HepG2 (cell line): ENCODE measurements at regions not wholly inside any gene's neighbourhood (a gene's known extent, or its start where the extent isn't known, plus 50 kb on each side); places are given as distances from the start of the nearest gene placed in this dataset.

Source experiments
- CTCF ChIP-seq: sonication (generic); formaldehyde crosslinking; IDR thresholded peaks from 2 replicates; pipeline ENCODE4 v1.5.0; 2020; ENCODE audit warnings: mild to moderate bottlenecking, missing genetic modification reagents, moderate library complexity
- HNRNPH1 ChIP-seq: fragments of 200-400 bp; formaldehyde crosslinking; optimal IDR thresholded peaks from 2 replicates; pipeline ENCODE3; 2017; ENCODE audit warnings: mild to moderate bottlenecking, low read depth, low read length
- ISL2 ChIP-seq: sonication (generic); formaldehyde crosslinking; IDR thresholded peaks from 2 replicates; pipeline ENCODE4 v1.5.0; 2020; ENCODE audit warnings: missing genetic modification reagents
- MTA1 ChIP-seq: sonication (generic); formaldehyde crosslinking; IDR thresholded peaks from 2 replicates; pipeline ENCODE4 v1.4.0; 2020; ENCODE audit warnings: missing genetic modification reagents, mild to moderate bottlenecking, borderline replicate concordance
- POLR2A ChIP-seq, 2 experiments: IDR thresholded peaks; 2 replicates each; pipeline ENCODE4 v1.6.1; 2011; ENCODE audit warnings: low read depth in 2 of 2, low read length in 2 of 2, mild to moderate bottlenecking in 1 of 2, moderate library complexity in 1 of 2; ENCODE audit not compliant: insufficient read depth in 1 of 2
- SIX4 ChIP-seq: sonication (generic); formaldehyde crosslinking; IDR thresholded peaks from 2 replicates; pipeline ENCODE4 v1.4.0; 2020; ENCODE audit warnings: missing genetic modification reagents
- TCF7L2 ChIP-seq: IDR thresholded peaks from 2 replicates; pipeline ENCODE4 v1.6.1; 2011; ENCODE audit warnings: mild to moderate bottlenecking, low read depth, low read length, moderate library complexity
- ZNF24 ChIP-seq: fragments of 450-650 bp; IDR thresholded peaks from 2 replicates; pipeline ENCODE4 v1.6.1; 2017; ENCODE audit warnings: antibody characterized with exemption, mild to moderate bottlenecking
- ZNF274 ChIP-seq: sonication (generic); formaldehyde crosslinking; IDR thresholded peaks from 2 replicates; pipeline ENCODE4 v1.5.1; 2020; ENCODE audit warnings: mild to moderate bottlenecking, missing genetic modification reagents
- ZNF558 ChIP-seq: sonication (generic); formaldehyde crosslinking; IDR thresholded peaks from 2 replicates; pipeline ENCODE4 v1.9.0; 2022; ENCODE audit warnings: mild to moderate bottlenecking, missing genetic modification reagents, borderline replicate concordance
- TF ChIP-seq, protein P1 (sequence below): sonication (generic); formaldehyde crosslinking; IDR thresholded peaks from 2 replicates; pipeline ENCODE4 v1.4.0; 2020; ENCODE audit warnings: mild to moderate bottlenecking, low read depth, missing genetic modification reagents
- TF ChIP-seq, protein P2 (sequence below): sonication (generic); formaldehyde crosslinking; IDR thresholded peaks from 2 replicates; pipeline ENCODE4 v1.4.0; 2020; ENCODE audit warnings: missing genetic modification reagents
- TF ChIP-seq, protein P3 (sequence below): sonication (generic); formaldehyde crosslinking; IDR thresholded peaks from one replicate; pipeline ENCODE4 v1.5.1; 2020; ENCODE audit warnings: mild to moderate bottlenecking, missing genetic modification reagents; ENCODE audit errors: not compliant biosample characterization

- TF ChIP-seq, protein P1, sequence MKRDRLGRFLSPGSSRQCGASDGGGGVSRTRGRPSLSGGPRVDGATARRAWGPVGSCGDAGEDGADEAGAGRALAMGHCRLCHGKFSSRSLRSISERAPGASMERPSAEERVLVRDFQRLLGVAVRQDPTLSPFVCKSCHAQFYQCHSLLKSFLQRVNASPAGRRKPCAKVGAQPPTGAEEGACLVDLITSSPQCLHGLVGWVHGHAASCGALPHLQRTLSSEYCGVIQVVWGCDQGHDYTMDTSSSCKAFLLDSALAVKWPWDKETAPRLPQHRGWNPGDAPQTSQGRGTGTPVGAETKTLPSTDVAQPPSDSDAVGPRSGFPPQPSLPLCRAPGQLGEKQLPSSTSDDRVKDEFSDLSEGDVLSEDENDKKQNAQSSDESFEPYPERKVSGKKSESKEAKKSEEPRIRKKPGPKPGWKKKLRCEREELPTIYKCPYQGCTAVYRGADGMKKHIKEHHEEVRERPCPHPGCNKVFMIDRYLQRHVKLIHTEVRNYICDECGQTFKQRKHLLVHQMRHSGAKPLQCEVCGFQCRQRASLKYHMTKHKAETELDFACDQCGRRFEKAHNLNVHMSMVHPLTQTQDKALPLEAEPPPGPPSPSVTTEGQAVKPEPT (CRISPR knock-in tag): no peak
- TF ChIP-seq SIX4 (CRISPR knock-in tag) (no peak), TCF7L2 (no peak), ZNF558 (CRISPR knock-in tag) (no peak), ZNF274 (CRISPR knock-in tag) (no peak), POLR2A (IDR thresholded peaks at IDR 0.05; ENCODE audit: insufficient read depth in 1 of 2, low read depth in 2 of 2, low read length in 2 of 2) (no peak), HNRNPH1 (no peak), CTCF (CRISPR knock-in tag) (no peak), ISL2 (CRISPR knock-in tag) (no peak), MTA1 (CRISPR knock-in tag) (no peak), ZNF24 (no peak)
- TF ChIP-seq, protein P2, sequence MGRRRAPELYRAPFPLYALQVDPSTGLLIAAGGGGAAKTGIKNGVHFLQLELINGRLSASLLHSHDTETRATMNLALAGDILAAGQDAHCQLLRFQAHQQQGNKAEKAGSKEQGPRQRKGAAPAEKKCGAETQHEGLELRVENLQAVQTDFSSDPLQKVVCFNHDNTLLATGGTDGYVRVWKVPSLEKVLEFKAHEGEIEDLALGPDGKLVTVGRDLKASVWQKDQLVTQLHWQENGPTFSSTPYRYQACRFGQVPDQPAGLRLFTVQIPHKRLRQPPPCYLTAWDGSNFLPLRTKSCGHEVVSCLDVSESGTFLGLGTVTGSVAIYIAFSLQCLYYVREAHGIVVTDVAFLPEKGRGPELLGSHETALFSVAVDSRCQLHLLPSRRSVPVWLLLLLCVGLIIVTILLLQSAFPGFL: no peak
- TF ChIP-seq, protein P3, sequence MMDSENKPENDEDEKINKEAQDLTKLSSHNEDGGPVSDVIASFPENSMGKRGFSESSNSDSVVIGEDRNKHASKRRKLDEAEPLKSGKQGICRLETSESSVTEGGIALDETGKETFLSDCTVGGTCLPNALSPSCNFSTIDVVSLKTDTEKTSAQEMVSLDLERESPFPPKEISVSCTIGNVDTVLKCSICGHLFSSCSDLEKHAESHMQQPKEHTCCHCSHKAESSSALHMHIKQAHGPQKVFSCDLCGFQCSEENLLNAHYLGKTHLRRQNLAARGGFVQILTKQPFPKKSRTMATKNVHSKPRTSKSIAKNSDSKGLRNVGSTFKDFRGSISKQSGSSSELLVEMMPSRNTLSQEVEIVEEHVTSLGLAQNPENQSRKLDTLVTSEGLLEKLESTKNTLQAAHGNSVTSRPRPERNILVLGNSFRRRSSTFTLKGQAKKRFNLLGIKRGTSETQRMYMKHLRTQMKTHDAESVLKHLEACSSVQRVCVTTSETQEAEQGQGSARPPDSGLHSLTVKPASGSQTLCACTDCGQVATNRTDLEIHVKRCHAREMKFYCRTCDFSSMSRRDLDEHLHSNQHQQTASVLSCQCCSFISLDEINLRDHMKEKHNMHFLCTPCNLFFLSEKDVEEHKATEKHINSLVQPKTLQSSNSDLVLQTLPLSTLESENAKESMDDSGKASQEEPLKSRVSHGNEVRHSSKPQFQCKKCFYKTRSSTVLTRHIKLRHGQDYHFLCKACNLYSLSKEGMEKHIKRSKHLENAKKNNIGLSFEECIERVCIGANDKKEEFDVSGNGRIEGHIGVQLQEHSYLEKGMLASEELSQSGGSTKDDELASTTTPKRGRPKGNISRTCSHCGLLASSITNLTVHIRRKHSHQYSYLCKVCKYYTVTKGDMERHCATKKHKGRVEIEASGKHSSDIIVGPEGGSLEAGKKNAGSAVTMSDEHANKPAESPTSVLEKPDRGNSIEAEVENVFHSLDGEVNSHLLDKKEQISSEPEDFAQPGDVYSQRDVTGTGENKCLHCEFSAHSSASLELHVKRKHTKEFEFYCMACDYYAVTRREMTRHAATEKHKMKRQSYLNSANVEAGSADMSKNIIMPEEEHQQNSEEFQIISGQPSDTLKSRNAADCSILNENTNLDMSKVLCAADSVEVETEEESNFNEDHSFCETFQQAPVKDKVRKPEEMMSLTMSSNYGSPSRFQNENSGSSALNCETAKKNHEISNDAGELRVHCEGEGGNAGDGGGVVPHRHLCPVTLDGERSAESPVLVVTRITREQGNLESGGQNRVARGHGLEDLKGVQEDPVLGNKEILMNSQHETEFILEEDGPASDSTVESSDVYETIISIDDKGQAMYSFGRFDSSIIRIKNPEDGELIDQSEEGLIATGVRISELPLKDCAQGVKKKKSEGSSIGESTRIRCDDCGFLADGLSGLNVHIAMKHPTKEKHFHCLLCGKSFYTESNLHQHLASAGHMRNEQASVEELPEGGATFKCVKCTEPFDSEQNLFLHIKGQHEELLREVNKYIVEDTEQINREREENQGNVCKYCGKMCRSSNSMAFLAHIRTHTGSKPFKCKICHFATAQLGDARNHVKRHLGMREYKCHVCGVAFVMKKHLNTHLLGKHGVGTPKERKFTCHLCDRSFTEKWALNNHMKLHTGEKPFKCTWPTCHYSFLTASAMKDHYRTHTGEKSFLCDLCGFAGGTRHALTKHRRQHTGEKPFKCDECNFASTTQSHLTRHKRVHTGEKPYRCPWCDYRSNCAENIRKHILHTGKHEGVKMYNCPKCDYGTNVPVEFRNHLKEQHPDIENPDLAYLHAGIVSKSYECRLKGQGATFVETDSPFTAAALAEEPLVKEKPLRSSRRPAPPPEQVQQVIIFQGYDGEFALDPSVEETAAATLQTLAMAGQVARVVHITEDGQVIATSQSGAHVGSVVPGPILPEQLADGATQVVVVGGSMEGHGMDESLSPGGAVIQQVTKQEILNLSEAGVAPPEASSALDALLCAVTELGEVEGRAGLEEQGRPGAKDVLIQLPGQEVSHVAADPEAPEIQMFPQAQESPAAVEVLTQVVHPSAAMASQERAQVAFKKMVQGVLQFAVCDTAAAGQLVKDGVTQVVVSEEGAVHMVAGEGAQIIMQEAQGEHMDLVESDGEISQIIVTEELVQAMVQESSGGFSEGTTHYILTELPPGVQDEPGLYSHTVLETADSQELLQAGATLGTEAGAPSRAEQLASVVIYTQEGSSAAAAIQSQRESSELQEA (CRISPR knock-in tag): no peak
Observed at GRCh38 chr4:15149234-15149838, 147.1 kb downstream of the CPEB2 start.
